Retina (tissue), 1 donor: ENCODE measurements at regions not wholly inside any gene's neighbourhood (a gene's known extent, or its start where the extent isn't known, plus 50 kb on each side); places are given as distances from the start of the nearest gene placed in this dataset.

ENCODE experiments used
- DNase-seq: peaks from one replicate; pipeline ENCODE4 v3.0.0-alpha.2; 2016

DNA sequence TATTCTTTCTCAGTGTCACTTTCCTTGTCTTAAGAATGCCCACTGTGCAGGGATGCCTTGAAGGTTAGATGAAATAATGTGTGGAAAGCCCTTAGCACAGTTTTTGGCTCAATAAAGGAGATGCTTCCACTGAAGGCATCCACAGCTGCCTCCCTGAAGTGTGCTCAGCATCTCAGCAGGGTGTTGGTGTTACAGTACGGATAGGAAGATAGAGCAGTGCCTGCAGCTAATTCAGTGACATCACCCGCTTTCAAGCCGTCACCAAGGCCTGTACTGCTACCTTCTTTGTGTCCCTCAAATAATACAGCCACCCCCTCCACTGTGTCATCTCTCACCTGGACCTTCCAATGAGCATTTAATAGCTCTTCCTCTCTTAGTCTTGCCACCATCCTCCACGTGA lies 59.0 kb downstream of the NDUFS5 start:
- DNase-seq = no peak

DNA sequence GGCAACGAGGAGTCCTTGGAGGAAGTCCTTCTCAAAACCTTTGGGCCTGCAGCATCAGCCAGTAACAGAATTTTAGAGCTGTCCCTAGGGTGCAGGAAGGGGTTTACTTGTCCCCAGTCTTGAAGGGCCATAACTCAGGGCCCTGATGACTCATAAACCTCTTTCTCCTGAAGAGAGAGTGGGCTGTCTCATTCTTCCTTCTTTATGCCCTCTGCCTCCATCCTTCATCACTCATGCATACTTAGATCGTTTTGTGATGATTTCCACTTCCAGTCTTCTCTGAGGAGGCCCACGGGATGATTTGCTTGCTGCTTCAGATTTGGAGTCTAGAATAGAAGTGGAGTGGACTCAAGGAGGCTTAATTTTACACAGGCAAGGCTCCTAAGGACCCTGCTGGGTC lies 60.2 kb downstream of the NDUFS5 start:
- DNase-seq = no peak

DNA sequence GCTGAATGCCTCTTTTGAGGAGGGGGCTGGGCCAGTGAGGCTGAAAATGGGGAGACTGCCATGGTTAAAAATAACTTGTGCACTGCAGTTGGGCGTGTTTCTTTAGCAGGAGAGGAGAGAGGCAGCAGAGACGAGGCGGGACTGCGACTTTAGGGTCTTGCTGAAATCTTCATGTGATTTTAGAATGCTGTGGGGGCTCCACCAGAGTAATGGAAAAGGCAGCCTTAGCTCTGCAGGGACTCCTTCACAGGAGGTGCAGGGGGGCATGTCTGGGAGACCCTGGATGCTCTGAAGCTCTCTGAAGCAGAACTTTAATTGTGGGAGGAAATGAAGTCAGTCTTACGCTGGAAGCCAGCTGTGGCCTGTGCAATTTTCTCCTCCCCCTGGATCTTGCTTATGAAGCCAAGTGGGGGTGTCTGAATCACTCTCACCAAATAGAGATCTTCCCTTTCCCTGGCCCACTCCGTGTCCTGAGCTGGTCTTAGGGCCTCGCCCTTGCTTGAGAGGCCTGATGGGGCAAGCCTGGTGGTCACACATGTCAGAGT lies 60.8 kb downstream of the NDUFS5 start:
- no peak for DNase-seq

DNA sequence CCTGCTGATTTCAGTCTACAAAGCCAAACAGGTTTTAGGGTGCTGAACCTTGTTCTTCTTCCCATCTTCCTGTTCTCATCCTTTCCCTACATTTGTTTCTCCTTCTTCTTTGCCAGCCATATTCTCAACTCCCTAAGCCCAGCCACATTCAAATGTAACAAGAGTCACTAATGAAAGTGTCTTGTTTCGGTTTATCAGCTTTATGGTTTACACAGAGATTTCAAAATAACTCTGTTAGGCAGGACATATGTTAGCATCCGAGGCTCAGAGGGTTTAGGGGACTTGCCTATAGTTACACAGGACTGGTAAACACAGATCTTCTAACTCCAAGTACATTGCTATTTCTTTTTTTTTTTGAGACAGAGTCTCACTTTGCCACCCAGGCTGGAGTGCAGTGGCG lies 61.3 kb downstream of the NDUFS5 start:
- DNase-seq = no peak

DNA sequence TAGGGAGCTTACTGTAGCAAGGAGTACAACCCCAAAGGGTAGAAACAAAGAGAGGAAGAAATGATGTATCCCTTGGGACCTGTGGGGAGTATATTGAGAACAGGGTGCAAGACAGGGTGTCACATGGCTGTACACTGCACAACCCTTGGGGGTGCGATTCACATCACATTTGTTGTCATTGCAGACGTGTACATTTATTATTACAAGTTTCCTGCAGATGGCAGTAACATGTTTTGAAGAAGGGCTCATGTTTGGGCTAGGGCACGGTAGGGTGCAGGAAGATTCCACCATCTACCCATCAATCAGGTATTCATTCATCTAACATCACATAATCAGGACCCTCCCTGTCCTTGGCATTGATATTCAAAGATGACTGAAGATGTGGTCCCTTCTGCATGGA lies 62.5 kb downstream of the NDUFS5 start:
- DNase-seq = no peak

DNA sequence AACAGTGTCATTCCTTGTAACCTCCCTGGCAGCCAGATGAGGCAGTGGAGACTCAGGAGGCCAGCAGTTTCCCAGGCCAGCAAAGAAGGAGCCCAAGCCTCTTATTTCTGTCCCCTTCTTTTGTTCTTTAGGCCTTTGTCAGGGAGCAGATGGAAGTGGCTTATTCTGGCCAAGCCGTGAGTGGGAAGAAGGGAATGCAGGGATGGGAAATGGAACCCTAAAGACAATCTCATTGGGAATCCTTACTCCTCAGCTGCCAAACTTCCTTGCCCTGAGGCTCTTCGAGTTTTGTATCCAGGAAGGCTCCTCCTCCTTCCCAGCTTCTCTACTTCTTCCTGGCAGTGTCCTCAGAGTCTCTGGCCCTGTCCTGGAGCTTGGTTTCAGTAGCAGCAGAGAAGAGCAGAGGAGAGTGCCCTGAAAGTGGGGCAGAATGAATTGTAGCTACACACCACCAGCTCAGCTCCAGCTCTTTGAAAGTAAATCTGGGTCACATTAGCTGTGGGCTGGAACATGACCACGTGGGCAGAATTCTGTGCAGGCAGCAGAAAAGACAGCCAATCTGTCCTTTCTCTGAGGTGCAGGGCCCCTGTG lies 63.9 kb downstream of the NDUFS5 start:
- DNase-seq = peak; percentile 79

DNA sequence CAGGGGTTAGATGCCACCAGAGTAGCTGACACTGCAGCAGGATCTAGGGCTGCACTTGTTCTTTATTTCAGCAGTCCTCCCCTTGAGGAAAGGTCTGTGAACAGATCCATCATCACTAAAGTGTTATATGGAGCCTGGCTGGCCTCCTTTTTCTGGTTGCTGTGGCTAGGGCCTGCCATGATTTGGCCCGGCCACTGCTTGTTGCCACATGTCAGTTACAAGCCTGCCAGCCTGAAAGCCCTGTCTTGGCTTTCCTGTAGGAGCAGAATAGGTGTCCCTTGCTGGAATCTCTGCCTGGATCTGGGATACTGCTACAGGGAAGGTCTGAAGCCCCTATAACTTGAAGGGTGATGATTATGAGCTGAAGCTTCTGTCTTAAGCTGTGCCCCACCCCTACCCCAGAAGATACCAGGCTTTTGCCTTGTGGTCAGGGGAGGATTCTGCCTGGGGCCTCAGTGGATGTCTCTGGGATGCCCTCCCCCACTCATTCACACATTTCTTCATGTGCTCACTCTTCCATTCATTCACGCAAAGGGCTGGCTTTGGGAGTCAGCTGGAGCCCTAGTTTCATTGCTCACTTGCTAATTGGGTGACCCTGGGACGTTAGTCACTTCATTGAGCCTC lies 64.7 kb downstream of the NDUFS5 start:
- DNase-seq = no peak

DNA sequence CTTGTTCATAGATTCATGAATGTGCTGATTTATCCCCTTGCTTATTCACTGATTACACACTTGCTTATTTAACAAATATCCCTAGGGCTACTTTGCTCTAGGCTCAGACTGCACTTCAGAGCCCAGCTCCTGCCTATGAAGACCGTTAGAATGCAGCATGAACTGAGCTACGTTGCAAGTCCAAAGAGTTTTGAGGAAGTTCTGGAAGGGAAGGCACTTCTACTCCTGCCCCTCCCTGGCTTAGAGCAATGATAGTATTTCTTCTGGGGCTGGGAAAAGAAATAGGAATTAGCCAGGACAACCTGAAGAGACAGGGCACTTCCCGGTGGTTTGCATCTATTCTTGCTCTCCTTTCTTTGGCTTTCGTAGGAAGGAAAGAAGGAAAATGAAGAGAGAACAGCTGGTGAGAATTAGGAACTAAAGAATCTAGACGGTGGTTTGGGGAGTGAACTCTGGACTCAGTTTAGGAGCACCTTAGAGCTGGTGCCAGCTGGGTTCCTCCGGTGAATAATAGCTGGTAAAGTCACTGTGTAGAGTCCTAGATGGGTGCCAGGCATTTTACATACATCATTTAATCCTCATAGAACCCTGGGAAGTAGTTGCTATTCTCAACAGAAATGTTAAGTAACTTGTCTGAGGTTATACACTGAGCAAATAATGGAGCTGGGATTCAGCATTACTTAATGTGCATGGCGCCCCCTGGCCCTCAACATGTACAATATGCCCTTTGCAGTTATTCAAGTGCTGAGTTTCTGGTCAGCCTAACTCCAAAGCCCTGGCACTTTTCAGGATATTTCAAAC lies 65.9 kb downstream of the NDUFS5 start:
- peak; percentile 21 for DNase-seq

DNA sequence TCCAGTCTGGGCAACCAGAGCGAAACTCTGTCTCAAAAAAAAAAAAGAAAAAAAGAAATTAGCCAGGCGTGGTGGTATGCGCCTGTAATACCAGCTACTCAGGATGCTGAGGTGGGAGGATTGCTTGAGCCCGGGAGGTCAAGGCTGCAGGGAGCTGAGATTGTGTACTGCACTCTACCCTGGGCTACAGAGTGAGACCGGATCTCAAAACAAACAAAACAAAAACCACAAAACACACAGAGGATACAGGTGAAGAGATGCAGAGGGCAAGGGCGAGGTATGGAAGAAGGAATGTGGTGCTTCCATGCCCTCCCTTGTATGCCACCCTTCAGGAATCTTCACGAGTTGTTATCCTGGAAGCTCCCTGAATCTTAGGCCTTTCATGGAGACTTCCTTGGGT lies 68.5 kb downstream of the NDUFS5 start:
- DNase-seq = no peak

DNA sequence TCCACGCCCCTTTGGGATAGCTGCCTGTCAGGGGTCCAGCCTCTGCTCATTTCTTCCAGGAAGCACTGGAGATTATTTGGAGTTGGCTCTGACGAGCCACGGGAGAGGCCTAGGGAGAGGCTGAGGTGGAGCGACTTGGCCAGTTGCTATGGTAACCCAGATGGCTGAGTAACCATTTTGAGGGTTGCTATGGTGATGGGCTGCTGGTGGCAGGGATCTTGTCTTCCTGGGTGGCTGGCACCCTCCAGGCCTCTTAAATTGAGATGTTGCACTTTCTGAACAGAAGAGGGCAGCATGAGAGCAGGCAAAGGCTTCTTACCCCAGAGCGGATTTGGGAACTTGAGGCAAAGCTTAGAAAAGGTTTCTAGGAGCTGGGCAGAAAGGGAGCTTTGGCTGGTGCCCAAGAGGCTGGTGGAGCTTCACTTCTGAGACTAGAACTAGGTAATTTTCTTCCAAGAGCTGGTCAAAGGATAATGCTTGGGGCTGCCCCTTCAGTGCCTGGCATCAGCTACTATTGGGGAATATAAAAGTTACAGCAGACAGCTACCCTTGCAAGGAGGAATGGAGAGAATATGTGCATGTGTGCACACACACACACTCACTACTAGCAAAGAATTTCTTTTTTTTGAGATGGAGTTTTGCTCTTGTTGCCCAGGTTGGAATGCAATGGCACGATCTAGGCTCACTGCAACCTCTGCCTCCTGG lies 72.5 kb downstream of the NDUFS5 start:
- peak; percentile 88 for DNase-seq

DNA sequence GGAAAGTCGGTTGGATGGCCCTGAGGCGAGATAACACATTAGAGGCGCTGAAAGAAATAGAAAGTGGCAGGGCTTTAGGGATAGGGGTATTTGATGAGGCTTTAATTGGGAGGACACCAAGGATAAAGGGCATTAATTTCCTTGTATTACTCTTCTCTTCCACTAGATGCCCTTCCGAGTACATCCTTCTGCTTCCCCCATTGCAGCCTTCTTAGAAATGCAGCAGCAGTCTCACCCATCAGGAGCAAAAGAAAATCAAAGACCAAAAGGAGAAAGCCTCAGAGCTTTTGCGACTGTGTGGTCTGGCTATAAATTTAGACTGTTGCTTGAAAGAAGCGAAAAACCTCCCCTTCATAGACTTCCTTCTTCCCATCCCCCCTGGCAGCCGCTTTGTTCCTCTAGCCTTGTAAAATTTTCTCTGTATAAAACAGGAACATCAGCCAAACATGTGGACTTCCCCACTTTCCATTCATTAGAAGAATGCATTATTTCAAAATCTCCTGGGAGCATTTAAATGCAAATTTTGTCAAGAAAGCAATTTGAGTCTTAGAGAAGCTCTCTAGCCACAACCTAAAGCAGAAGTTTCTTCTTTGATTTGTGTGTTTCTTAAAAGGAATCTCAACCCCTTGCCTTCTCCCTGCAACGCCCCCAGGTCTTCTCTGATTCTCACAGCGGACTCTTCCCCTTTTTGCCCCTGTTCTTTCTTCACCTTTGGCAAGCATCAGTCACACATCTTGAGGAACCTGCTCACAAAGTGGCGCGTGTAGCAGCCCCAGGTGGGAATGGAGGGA lies 76.6 kb downstream of the NDUFS5 start:
- DNase-seq = peak; percentile 67

DNA sequence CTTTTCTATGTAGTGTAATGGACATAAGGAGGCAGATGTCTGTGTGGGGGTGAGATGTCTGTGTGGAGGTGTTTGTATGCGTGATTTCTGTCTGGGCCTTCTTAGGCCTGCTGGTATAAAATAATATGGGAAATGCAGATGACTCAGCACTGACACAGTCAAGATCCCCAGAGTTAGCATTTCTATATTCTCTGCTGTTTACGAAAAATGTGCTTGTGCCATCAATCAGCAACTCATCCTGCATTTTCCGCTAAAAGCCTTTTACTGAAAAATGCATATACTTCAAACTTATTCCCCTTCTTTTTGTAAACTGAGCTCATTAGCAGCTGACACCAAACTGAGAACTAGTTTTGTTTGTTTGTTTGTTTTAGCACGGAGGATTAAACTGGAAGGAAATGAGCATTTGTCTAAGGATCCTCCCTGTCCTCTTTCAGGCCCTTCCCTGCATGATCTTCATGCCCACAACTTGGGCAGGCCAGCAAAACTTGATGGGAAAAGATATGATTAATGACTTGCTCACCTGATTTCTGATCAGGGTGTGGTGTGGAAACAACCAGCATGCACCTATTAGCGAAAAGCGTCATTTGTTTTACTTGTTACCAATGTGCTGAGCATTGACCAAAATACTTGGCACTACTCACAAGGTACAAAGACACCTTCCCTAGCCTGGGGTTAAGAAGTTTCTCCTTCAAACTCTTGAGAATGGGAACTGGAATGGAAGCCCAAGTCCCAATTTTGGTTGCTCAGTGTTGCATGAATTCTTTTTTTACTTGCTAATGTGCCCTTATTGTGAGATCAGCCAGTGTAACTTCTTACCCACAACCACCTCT lies 77.4 kb downstream of the NDUFS5 start:
- DNase-seq = no peak

DNA sequence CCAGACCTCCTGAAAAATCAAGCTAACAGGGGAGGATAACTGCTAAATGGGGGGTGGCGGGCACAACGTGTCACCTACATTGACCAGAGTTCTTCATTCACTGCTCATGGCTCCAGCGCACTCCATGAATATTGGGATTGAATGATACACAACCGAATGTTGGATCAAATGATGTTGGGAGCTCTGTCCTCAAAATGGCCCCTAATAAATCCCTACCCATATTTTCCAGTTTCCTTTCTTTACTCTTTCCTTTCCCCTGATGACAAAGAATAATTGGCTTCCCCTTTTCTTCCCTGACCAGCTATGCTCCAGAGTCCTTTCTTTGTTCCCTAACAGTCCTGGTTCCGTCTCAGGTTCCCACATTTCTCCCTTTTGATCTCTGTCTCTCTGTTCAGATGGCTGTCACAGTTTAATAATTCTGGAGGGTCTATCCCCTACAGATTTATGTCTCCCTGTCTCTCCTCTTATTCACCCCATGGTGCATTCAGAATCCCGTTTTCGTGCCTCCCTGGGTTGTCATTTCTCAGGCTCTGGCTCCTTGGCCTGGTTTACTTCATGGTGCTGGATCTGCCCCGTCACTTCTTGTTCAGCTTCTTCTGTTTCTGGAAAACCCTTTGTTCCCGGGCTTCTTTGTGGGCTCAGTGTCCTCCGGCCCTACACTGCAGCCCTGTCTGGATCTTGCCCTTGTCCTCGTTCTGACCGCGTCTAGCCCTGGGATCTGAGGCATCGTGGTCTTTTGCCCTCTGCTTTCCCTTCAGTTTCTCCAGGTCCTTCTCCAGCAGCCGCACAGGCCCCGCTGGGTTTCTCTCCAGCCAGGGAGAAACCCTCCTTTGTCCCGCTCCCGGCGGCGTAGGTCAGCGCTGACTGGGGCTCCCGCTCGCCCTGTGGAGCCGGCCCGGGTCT lies 78.3 kb downstream of the NDUFS5 start:
- peak; percentile 82 for DNase-seq

DNA sequence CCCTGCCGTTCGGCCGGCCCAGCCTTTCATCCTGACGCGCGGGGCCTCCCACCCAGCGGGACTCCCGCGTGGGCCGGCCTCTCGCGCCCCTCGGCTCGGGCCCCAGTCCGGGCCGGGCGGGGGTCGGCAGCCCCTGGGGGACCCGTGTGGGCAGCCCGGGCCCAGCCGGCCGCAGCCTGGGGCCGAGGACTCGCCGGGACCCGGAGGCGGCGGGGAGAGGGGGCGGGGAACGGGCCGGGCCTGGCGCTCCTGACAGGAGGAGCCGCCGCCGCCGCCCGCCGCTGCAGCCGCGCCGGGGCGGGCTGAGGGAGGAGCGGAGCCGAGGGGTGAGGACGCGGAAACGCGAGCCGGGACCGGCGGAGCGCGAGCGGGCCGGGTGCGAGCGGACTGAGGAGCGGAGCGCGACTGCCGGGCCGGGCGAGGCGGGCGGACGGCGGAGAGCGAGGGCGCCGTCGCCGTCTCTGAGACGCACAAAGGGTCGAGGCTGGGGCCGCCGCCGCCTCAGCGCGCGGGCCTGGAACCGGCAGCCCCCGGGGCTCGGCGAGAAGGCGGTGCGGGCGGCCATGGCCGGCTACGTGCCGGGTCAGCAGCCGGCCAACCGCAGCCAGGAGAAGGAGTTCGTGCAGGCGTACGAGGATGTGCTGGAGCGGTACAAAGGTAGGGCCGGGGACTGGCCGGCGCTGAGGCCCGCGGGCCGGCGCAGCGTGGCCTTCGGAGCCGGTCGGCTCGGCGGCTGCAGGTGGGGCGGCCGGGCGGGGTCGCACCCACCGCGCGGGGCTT lies 79.1 kb downstream of the NDUFS5 start:
- peak; percentile 23 for DNase-seq

DNA sequence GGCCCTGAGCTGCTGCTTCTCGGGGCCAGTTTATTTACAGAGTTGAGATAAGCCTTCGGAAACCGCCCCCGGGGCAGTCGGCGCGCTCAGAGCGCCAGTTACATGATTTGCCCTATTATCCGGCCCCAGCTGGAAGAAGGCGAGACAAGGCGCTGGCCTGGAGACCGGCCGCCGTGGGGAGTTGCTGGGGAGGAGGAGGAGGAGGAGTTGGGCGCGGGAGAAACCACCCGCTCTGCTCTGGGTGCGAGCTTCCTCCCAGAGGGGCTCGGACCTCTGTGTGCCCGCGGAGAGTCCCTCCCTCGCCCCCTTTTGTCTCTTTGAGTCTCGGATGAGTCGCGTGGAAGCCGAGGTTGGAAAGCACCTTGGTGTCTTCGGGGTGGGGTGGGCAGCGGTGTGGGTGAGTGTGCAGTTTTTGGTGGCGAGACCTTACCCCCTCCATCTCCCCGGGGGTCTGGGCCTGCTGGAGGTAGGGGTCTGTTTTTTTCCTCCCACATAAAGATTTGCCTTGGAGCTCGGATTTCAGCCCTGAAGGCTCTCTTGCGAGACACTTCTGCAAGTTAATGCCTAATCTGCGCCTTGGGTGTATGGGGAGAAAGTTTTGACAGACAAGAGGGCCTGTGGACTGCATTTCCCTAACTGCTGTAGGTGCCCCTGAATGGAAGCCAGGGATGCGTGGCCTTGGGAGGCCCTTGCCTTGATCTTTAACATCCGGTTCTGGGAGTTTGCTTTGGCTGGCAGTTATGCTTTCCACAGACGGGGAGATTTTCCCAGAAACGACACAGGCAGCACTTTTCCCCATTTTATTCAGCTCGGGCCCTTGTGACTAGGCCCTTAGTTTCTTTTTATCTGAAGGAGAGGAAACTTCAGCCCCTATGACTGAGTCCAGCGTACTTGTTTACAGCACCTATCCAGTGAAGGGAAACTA lies 80.0 kb downstream of the NDUFS5 start:
- DNase-seq = peak; percentile 82

DNA sequence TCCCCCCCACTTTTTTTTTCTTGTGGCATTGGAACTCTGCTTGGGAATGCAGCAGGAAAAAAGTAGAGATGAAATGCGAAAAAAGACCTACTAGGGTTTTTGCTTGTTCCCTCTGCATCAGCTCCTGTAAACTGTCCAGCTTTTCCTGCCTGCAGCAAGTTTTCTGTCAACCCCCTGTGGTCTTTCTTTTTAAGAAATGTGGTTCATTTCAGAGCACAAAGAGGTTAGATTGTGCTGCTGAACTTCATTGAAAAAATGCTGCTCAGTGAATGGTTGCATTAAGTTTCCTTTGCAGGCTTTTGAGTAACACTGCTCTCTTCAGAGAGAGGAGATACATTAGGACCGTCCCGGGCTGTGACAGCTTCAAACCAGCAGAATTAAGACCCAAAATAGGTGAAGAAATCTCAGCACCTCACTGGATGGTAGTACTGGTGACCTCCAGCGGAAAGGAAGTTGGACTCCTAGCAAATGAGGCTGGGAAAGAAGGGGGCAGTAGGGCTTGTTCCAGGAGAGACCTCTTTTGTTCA lies 80.7 kb downstream of the NDUFS5 start:
- DNase-seq = peak; percentile 46

DNA sequence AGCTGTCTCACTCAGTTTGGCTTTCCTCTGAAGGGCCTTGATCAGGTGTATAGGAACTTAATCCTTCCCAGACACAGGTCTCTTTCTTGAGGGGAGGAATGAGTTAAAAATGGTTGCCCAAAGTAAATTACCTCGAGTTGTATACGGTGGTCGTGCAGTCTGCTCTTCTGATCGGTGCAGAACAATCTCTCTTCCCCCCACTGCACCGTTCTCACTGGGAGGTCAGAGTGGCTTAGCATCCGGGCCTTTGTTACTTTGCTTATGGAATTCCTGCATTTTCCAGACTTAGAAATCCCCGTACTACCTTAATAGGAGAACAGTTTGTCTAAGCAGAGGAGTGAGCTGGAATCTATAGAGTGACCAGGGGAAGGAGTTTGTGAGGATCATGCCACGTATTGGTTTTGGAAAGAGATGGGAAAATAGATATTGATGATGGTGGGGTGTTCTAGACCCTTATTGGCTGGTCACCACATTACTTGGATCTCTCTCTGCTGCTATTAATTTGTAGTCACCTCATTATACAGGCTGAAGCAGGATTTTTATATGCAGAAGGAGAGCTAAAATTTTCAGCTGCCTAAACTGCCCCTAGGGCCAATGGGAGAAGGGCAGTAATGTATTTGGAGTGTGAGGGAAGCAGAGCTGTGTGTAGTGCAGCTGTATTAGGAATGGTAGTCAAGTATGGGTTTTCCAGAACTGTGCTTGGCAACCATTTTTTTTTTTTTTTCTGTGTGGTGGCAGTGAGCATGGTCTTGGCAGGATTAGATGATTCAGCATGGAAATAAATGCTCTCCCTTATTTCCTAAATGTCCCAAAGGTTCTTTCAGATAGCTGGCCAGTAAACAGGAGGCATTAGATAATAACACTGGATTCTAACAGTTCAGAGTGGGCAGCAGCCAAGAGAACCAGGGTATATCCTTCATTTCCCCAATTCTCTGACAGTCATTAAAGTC lies 81.5 kb downstream of the NDUFS5 start:
- peak; percentile 59 for DNase-seq
